IPS-15b (cell line): ENCODE measurements at regions not wholly inside any gene's neighbourhood (a gene's known extent, or its start where the extent isn't known, plus 50 kb on each side); places are given as distances from the start of the nearest gene placed in this dataset.
"Not testable (repeated sequence)": the region's sequence is repeated elsewhere in the genome, so short reads cannot be mapped to it uniquely, and the experiment has no call there.

Source experiments
- H3K27me3 ChIP-seq: one replicate; pipeline ENCODE4 v1.6.1; 2013; ENCODE audit warnings: low read length; ENCODE audit not compliant: control insufficient read depth, insufficient read depth
- H3K36me3 ChIP-seq: one replicate; pipeline ENCODE4 v1.6.1; 2013; ENCODE audit warnings: low read length; ENCODE audit not compliant: control insufficient read depth, insufficient read depth
- H3K4me1 ChIP-seq: one replicate; pipeline ENCODE4 v1.6.1; 2013; ENCODE audit warnings: mild to moderate bottlenecking, low read length; ENCODE audit not compliant: control insufficient read depth, insufficient read depth
- H3K4me3 ChIP-seq: one replicate; pipeline ENCODE4 v1.5.1; 2013; ENCODE audit warnings: low read depth, low read length
- H3K9ac ChIP-seq: one replicate; pipeline ENCODE4 v1.6.1; 2013; ENCODE audit warnings: low read depth, mild to moderate bottlenecking, low read length
- H3K9me3 ChIP-seq: one replicate; pipeline ENCODE4 v1.6.1; 2013; ENCODE audit warnings: mild to moderate bottlenecking, low read length; ENCODE audit not compliant: control insufficient read depth, insufficient read depth

GRCh38 chr2:133854603-133855200 lies 286.4 kb upstream of the NCKAP5 start:
- H3K36me3 ChIP-seq = no peaks in the 10 kb centered on the region
- H3K27me3 ChIP-seq = no peaks in the 10 kb centered on the region
- H3K4me3 ChIP-seq = no peak overlapping the region
- no peak overlapping the region for H3K9ac ChIP-seq
- H3K4me1 ChIP-seq = no peaks in the 10 kb centered on the region
- no peaks in the 10 kb centered on the region for H3K9me3 ChIP-seq

DNA sequence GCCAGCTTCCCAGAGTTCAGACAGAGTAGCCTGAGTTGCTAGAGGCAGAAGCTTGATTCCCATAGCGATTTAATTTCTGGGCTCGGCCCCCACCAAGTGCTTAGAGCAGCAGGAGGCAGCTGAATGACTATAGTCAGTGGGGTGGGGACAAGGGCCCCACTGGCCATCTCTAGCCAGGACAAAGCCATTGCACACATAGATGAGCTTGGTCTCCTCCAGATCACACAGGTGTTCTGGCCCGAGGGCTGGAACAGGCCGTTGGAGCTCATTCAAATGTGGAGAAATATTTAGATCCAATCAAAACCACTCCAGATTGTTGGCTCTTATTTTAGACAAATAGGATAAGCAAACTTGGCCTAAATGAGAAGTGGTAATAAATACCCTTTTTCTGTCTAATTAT lies 287.3 kb upstream of the NCKAP5 start:
- Histone ChIP-seq H3K27me3 (no peaks in the 10 kb centered on the region), H3K9me3 (no peaks in the 10 kb centered on the region), H3K9ac (no peak overlapping the region), H3K36me3 (no peaks in the 10 kb centered on the region), H3K4me1 (no peaks in the 10 kb centered on the region), H3K4me3 (no peak overlapping the region)

DNA sequence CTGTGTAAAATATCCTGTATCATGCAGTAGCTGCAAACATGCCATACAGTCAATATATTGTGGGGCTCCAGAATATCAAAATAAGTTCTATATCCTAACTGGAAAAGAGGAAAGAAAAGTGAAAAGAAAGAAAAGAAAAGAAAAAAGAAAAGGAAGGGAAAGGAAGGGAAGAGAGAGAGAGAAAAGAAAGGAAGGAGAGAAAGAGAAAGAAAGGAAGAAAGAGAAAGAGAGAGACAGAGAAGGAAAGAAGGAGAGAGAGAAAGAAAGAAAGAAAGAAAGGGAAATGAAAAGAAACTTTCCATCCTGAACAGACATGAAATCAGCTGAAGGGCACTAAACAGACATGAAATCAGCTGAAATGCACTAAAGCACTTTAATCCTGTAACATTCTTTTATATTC lies 288.4 kb upstream of the NCKAP5 start:
- H3K9me3 ChIP-seq = no peaks in the 10 kb centered on the region
- no peaks in the 10 kb centered on the region for H3K27me3 ChIP-seq
- H3K4me1 ChIP-seq = no peaks in the 10 kb centered on the region
- no peak overlapping the region for H3K9ac ChIP-seq
- no peaks in the 10 kb centered on the region for H3K36me3 ChIP-seq
- H3K4me3 ChIP-seq = no peak overlapping the region

DNA sequence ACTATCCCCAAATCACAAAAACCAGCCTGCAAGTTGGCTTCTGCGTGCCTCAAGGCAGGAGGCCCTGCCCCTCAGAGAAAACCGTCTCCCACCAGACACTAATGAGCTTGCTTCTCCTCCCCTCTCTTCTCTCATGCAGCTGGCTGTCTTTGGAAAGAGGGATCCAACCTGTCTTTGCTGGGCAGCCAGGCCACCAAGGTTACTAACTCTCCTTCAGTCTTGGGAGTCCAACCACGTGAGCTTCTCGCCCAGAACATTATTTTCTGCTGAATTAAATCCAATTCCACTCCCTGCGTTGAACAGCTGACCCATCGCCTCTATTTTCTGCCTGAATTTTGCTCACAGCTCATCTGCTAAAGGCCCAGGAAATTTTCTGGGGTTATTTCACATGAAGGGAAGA lies 291.3 kb upstream of the NCKAP5 start:
- Histone ChIP-seq H3K36me3 (no peaks in the 10 kb centered on the region), H3K9me3 (no peaks in the 10 kb centered on the region), H3K27me3 (no peaks in the 10 kb centered on the region), H3K4me1 (no peaks in the 10 kb centered on the region), H3K9ac (no peak overlapping the region), H3K4me3 (no peak overlapping the region)

GRCh38 chr2:133862400-133862977 lies 294.2 kb upstream of the NCKAP5 start:
- H3K4me3 ChIP-seq = no peak overlapping the region
- no peaks in the 10 kb centered on the region for H3K9me3 ChIP-seq
- H3K9ac ChIP-seq = no peak overlapping the region
- no peaks in the 10 kb centered on the region for H3K27me3 ChIP-seq
- H3K4me1 ChIP-seq = no peaks in the 10 kb centered on the region
- no peaks in the 10 kb centered on the region for H3K36me3 ChIP-seq

- Histone ChIP-seq H3K9ac (no peak overlapping the region), H3K4me1 (no peaks in the 10 kb centered on the region), H3K9me3 (no peaks in the 10 kb centered on the region), H3K4me3 (no peak overlapping the region), H3K27me3 (no peaks in the 10 kb centered on the region), H3K36me3 (no peaks in the 10 kb centered on the region)
Observed at GRCh38 chr2:133863106-133863800, 295.0 kb upstream of the NCKAP5 start.

- Histone ChIP-seq H3K9me3 (no peaks in the 10 kb centered on the region), H3K27me3 (no peaks in the 10 kb centered on the region), H3K9ac (no peak overlapping the region), H3K4me1 (no peaks in the 10 kb centered on the region), H3K4me3 (no peak overlapping the region), H3K36me3 (no peaks in the 10 kb centered on the region)
Observed at GRCh38 chr2:133865141-133865540, 296.9 kb upstream of the NCKAP5 start.

- H3K4me1 ChIP-seq = no peaks in the 10 kb centered on the region
- H3K4me3 ChIP-seq = no peak overlapping the region
- no peak overlapping the region for H3K9ac ChIP-seq
- H3K27me3 ChIP-seq = no peaks in the 10 kb centered on the region
- no peaks in the 10 kb centered on the region for H3K9me3 ChIP-seq
- H3K36me3 ChIP-seq = no peaks in the 10 kb centered on the region
Observed at GRCh38 chr2:133867166-133867565, 298.9 kb upstream of the NCKAP5 start.

DNA sequence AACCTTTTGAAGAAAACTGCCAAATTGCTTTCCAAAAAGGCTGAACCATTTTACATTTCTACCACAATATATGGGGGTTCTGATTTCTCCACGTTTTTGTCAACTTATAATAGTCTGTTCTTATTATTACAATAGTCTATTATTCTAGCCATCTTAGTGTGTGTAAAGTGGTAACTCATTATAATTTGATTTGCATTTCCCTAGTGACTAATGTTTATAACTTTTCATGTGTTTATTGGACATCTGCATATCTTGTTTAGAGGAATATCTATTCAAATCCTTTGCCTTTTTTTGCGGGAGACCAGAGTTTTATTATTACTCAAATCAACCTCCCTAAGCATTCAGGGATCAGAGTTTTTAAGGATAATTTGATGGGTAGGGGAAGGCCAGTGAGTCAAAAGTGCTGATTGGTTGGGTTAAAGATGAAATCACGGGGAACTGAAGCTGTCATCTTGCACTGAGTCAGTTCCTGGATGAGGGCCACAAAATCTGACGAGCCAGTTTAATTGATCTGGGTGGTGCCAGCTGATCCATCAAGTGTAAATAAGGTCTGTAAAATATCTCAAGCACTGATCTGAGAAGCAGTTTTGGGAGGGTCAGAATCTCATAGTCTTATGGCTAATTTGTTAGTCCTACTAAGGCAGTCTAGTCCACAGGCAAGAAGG lies 303.4 kb upstream of the NCKAP5 start:
- H3K4me3 ChIP-seq = no peak overlapping the region
- H3K4me1 ChIP-seq = no peaks in the 10 kb centered on the region
- H3K36me3 ChIP-seq = no peaks in the 10 kb centered on the region
- H3K9ac ChIP-seq = no peak overlapping the region
- H3K9me3 ChIP-seq = no peaks in the 10 kb centered on the region
- H3K27me3 ChIP-seq = no peaks in the 10 kb centered on the region

- H3K4me1 ChIP-seq = no peaks in the 10 kb centered on the region
- H3K9me3 ChIP-seq = no peaks in the 10 kb centered on the region
- H3K27me3 ChIP-seq = no peaks in the 10 kb centered on the region
- H3K4me3 ChIP-seq = no peak overlapping the region
- no peak overlapping the region for H3K9ac ChIP-seq
- H3K36me3 ChIP-seq = no peaks in the 10 kb centered on the region
Observed at GRCh38 chr2:133878326-133878725, 310.1 kb upstream of the NCKAP5 start.

GRCh38 chr2:133879703-133880102 lies 311.4 kb upstream of the NCKAP5 start:
- Histone ChIP-seq H3K4me3 (no peak overlapping the region), H3K36me3 (no peaks in the 10 kb centered on the region), H3K4me1 (no peaks in the 10 kb centered on the region), H3K27me3 (no peaks in the 10 kb centered on the region), H3K9me3 (no peaks in the 10 kb centered on the region), H3K9ac (no peak overlapping the region)

DNA sequence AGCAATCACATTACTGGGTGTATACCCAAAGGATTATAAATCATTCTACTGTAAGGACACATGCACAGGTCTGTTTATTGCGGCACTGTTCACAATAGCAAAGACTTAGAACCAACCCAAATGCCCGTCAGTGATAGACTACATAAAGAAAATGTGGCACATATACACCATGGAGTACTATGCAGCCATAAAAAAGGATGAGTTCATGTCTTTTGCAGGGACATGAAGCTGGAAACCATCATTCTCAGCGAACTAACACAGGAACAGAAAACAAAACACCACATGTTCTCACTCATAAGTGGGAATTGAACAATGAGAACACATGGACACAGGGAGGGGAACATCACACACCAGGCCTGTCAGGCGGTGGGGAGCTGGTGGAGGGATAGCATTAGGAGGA lies 313.9 kb upstream of the NCKAP5 start:
- H3K9me3 ChIP-seq, H3K4me3 ChIP-seq, H3K4me1 ChIP-seq, H3K27me3 ChIP-seq, H3K36me3 ChIP-seq, H3K9ac ChIP-seq: not testable (repeated sequence)
